ACC112 (cell line): ENCODE measurements at regions not wholly inside any gene's neighbourhood (a gene's known extent, or its start where the extent isn't known, plus 50 kb on each side); places are given as distances from the start of the nearest gene placed in this dataset.
"Not testable (repeated sequence)": the region's sequence is repeated elsewhere in the genome, so short reads cannot be mapped to it uniquely, and the experiment has no call there.

Experiments used
- H2AFZ ChIP-seq: fragments of 200-600 bp; sonication (generic); one replicate; pipeline ENCODE4 v1.6.0; 2017; ENCODE audit warnings: antibody characterized with exemption, low read length; ENCODE audit not compliant: unreplicated experiment
- H3K27ac ChIP-seq: fragments of 200-600 bp; sonication (generic); 2 replicates; pipeline ENCODE4 v1.5.1; 2014; ENCODE audit warnings: low read depth, mild to moderate bottlenecking, antibody characterized with exemption, low read length, moderate library complexity
- H3K27me3 ChIP-seq: fragments of 200-600 bp; sonication (generic); 2 replicates; pipeline ENCODE4 v1.6.1; 2014; ENCODE audit warnings: mild to moderate bottlenecking, antibody characterized with exemption, low read length, moderate library complexity, mixed read lengths; ENCODE audit not compliant: insufficient read depth
- H3K36me3 ChIP-seq: fragments of 200-600 bp; sonication (generic); 2 replicates; pipeline ENCODE4 v1.6.1; 2016; ENCODE audit warnings: mild to moderate bottlenecking, antibody characterized with exemption, low read length, moderate library complexity, mixed read lengths; ENCODE audit not compliant: insufficient read depth
- H3K4me1 ChIP-seq: fragments of 200-600 bp; sonication (generic); one replicate; pipeline ENCODE4 v1.6.1; 2016; ENCODE audit warnings: low read length, mixed read lengths; ENCODE audit not compliant: insufficient read depth, unreplicated experiment, control insufficient read depth
- H3K4me3 ChIP-seq: fragments of 200-600 bp; sonication (generic); 2 replicates; pipeline ENCODE4 v1.5.1; 2014; ENCODE audit warnings: mild to moderate bottlenecking, low read depth, low read length
- H3K79me2 ChIP-seq: fragments of 200-600 bp; sonication (generic); one replicate; pipeline ENCODE4 v1.6.0; 2016; ENCODE audit warnings: low read length; ENCODE audit not compliant: control insufficient read depth, unreplicated experiment, insufficient read depth

DNA sequence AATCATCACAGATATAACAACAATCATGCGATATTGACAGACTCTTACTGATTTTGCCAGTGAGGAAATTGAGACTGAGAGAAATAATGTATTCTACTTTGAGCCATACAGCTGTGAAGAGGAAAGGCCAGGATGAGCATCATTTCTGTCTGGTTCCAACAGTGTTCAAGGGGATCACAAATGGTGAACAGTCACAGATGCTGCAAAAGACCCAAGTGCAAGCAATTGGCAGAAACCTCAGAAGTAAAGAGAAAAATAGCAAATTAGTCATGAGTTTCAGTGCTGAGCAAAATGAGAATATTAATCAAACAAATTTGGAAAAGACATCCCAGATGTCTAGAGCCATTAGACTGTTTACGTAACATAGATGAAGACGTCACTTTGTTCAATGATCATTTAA lies 114.1 kb downstream of the RAB38 start:
- Histone ChIP-seq H3K79me2 (no peaks in the 10 kb centered on the region), H3K4me3 (no peak overlapping the region), H3K36me3 (no peaks in the 10 kb centered on the region), H3K27me3 (no peaks in the 10 kb centered on the region; the same call in 1 of the 2 replicates), H2AFZ (no peak overlapping the region), H3K27ac (no peak overlapping the region), H3K4me1 (no peaks in the 10 kb centered on the region)

DNA sequence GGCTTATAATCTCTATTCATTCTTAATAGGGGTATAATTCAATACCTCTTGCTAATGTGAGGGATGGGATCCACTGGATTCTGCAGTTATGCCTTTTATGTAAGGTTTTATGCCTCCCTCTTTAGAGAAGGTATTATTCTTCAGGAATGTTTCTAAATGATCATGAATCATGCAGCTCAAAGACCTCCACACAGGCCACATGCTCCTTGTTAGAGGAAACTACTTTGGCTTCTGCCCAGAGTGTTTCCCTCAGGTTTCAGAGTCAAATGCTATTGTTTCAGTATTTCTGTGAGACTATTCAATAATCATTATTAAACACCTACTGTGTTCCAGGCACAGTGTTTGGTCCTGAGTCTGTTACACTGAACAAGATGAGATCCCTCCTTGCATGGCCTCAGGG lies 115.9 kb downstream of the RAB38 start:
- H3K4me1 ChIP-seq, result no peaks in the 10 kb centered on the region
- no peaks in the 10 kb centered on the region for H3K79me2 ChIP-seq
- no peaks in the 10 kb centered on the region for H3K36me3 ChIP-seq
- H3K4me3 ChIP-seq, result no peak overlapping the region
- H2AFZ ChIP-seq, result no peak overlapping the region
- no peak overlapping the region for H3K27ac ChIP-seq
- no peaks in the 10 kb centered on the region; the same call in 1 of the 2 replicates for H3K27me3 ChIP-seq

DNA sequence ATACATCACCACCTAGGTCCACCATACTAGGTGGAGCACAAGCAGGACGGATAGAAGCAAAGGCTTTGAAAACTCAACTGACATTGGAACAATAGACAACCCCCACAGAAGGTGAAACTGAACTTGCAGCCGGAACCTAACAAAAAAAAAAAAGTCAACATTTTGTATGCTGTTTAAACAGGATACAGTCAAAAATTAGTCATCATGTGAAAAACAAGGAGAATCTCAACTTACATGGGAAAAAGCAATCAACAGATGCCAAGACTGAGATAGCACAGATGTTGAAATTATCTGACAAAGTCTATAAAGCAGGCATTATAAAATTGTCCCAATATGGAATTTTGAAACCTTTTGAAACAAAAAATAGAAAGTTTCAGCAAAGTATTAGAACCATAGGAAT lies 123.8 kb downstream of the RAB38 start:
- Histone ChIP-seq H2AFZ (no peak overlapping the region), H3K36me3 (no peaks in the 10 kb centered on the region), H3K27me3 (no peaks in the 10 kb centered on the region), H3K27ac (no peak overlapping the region), H3K4me3 (no peak overlapping the region), H3K4me1 (peaks cover 4% of the 10 kb centered on the region), H3K79me2 (no peaks in the 10 kb centered on the region)

DNA sequence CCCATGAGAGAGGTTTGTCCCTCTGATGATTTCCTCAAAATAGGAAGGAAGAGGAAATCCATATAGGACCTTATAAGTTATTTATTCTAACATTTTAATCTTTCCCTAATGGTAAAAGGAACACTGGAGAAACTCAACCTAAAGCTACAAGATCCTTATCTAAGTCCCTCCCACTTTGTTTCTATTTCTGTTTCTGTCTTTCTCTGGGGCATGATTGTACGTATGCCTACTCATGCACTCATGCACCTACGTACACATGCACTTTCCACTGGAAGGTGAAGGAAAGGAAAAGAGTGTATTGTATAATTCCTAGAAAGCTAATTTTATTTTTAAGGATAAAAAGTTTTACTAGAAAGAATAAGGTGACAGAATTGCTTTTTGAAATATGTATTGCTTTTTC lies 125.0 kb downstream of the RAB38 start:
- Histone ChIP-seq H3K27ac (no peak overlapping the region), H3K36me3 (no peaks in the 10 kb centered on the region), H3K4me1 (peaks cover 4% of the 10 kb centered on the region), H2AFZ (no peak overlapping the region), H3K27me3 (no peaks in the 10 kb centered on the region), H3K79me2 (no peaks in the 10 kb centered on the region), H3K4me3 (no peak overlapping the region)

DNA sequence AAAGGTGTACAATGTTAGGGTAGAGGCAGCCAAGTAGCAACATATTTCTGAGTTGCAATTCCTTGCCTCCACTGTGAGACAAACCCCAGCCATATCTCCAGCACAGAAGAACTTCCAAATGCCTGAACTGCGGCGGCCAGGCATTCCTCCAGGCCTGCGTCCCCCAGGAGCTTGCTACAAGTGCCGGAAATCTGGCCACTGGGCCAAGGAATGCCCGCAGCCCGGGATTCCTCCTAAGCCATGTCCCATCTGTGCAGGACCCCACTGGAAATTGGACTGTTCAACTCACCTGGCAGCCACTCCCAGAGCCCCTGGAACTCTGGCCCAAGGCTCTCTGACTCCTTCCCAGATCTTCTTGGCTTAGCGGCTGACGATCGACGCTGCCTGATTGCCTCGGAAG lies 130.0 kb downstream of the RAB38 start:
- H3K36me3 ChIP-seq, H3K4me1 ChIP-seq, H3K79me2 ChIP-seq: not testable (repeated sequence)

DNA sequence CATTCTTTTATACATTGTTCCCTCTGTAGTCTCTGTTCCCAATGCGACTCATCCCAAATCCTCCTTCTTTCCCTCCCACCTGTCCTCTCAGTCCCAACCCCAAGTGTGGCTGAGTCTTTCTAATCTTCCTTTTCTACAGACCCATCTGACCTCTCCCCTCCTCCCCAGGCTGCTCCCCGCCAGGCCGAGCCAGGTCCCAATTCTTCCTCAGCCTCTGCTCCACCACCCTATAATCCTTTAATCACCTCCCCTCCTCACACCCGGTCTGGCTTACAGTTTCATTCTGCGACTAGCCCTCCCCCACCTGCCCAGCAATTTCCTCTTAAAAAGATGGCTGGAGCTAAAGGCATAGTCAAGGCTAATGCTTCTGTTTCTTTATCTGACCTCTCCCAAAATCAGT lies 130.6 kb downstream of the RAB38 start:
- H2AFZ ChIP-seq, result not testable (repeated sequence)

More for the DNA sequence above, 130.0 kb downstream of the RAB38 start:
- H2AFZ ChIP-seq, H3K4me3 ChIP-seq, H3K27ac ChIP-seq: not testable (repeated sequence)
- H3K27me3 ChIP-seq, result peaks cover 24% of the 10 kb centered on the region; the same call in 1 of the 2 replicates

DNA sequence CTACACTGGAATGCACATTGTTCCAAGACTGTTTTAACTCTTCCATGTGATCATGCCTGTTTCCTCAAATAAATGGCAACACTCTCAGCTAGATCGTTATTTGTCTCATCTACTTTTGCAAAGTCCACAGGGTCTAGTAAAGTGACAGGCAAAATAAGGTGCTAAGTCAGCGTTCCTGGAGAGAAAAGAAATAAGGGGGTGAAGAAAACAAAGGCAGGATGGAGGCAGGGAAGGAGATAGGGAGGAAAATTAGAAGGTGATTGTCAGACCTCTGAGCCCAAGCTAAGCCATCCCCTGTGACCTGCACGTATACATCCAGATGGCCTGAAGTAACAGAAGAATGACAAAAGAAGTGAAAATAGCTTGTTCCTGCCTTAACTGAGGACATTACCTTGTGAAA lies 132.1 kb downstream of the RAB38 start:
- Histone ChIP-seq H3K4me1 (no peaks in the 10 kb centered on the region), H3K79me2 (no peaks in the 10 kb centered on the region), H3K36me3 (no peaks in the 10 kb centered on the region), H2AFZ (no peak overlapping the region), H3K27me3 (peaks cover 24% of the 10 kb centered on the region; the same call in 1 of the 2 replicates), H3K27ac (no peak overlapping the region), H3K4me3 (no peak overlapping the region)

More for the DNA sequence above, 130.6 kb downstream of the RAB38 start:
- not testable (repeated sequence) for H3K4me3 ChIP-seq, H3K79me2 ChIP-seq, H3K36me3 ChIP-seq, H3K4me1 ChIP-seq, H3K27ac ChIP-seq
- peaks cover 24% of the 10 kb centered on the region; the same call in 1 of the 2 replicates for H3K27me3 ChIP-seq

DNA sequence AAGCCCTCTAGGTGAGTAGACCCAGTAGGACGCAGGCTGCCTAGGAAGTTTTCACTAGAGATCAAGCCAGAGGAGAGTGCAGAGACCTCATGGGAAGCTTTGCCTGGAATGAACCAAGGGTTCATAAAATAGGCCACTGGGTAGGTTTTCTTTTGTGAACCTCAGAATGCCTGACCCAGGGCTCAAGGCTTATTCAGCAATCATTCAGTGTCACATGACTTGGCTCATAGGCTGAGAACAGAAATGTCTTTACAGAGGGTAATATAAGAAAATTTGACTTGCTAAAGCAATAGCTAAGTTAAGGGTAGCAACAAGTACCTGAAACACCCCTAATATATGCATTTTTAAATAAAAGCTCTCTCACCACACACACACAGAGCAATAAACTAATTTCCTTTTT lies 132.6 kb downstream of the RAB38 start:
- H3K27me3 ChIP-seq, result peaks cover 24% of the 10 kb centered on the region; the same call in 1 of the 2 replicates
- H2AFZ ChIP-seq, result no peak overlapping the region
- H3K4me3 ChIP-seq, result no peak overlapping the region
- H3K4me1 ChIP-seq, result no peaks in the 10 kb centered on the region
- no peaks in the 10 kb centered on the region for H3K36me3 ChIP-seq
- no peak overlapping the region for H3K27ac ChIP-seq
- H3K79me2 ChIP-seq, result no peaks in the 10 kb centered on the region

DNA sequence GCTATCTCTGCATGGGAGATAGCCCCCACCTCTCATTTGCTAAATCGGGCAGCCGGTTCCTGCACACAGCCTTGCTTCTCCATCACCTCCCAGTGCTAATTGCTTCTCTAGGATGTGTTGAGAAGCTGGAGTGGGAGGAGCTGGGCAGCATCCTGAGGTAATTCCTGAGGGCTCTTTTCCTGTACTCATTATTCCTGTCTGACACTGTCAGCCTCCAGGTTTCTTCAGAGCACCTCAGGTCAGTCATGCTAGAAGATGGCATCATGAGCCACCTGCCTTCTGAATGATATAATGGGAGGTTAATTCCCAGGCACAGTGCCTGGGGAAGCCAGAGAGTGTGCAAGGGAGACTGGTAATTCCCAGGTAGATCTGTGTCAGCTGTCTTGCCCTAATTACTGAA lies 133.0 kb downstream of the RAB38 start:
- Histone ChIP-seq H3K27ac (no peak overlapping the region), H3K27me3 (peaks cover 24% of the 10 kb centered on the region; the same call in 1 of the 2 replicates), H3K79me2 (no peaks in the 10 kb centered on the region), H3K4me3 (no peak overlapping the region), H3K36me3 (no peaks in the 10 kb centered on the region), H2AFZ (no peak overlapping the region), H3K4me1 (no peaks in the 10 kb centered on the region)

DNA sequence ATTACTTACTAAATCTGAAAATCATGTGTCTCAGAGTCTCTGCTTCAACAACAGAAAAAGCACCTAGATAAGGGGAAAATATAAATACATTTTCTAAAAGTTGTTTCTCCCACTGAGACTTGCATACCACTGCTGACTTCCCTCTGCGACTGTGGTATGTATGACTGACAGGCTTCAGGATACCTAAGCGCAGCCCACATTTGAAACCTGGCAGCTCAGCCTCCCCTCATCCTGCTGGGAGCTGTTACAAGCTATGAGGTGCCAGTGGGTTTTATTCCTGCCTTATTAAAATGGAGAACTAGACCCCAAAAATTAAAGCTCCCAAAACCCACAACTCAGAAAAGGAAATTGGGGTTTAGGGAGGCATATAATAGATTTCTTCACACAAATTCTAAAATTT lies 133.6 kb downstream of the RAB38 start:
- H3K79me2 ChIP-seq, result no peaks in the 10 kb centered on the region
- H3K27me3 ChIP-seq, result peaks cover 24% of the 10 kb centered on the region; the same call in 1 of the 2 replicates
- no peak overlapping the region for H3K27ac ChIP-seq
- no peak overlapping the region for H3K4me3 ChIP-seq
- H3K36me3 ChIP-seq, result no peaks in the 10 kb centered on the region
- H3K4me1 ChIP-seq, result no peaks in the 10 kb centered on the region
- H2AFZ ChIP-seq, result no peak overlapping the region

DNA sequence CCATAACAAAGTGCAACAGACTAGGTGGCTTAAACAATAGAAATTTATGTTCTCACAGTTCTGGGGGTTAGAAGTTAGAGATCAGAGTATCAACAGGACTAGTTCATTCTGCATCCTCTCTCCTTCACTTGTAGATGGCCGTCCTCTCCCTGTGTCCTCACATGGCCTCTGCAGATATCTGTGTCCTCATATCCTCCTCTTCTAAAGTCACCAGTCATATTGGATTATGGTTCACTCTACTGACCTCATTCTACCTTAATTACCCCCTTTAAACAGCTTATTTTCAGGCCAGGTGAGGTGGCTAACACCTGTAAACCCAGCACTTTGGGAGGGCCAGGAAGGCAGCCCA lies 135.1 kb downstream of the RAB38 start:
- Histone ChIP-seq H2AFZ (no peak overlapping the region), H3K36me3 (no peaks in the 10 kb centered on the region), H3K79me2 (no peaks in the 10 kb centered on the region), H3K27ac (no peak overlapping the region), H3K27me3 (peaks cover 24% of the 10 kb centered on the region; the same call in 1 of the 2 replicates), H3K4me1 (no peaks in the 10 kb centered on the region), H3K4me3 (no peak overlapping the region)
